Left hindlimb (tissue), 1 donor: ENCODE measurements at regions not wholly inside any gene's neighbourhood (a gene's known extent, or its start where the extent isn't known, plus 50 kb on each side); places are given as distances from the start of the nearest gene placed in this dataset.

ENCODE experiments used
- DNase-seq: peaks from one replicate; pipeline ENCODE4 v3.0.0-alpha.2; 2018

GRCh38 chr18:26794230-26795101 lies 71.0 kb downstream of the AQP4 start:
- DNase-seq, result no peak

DNA sequence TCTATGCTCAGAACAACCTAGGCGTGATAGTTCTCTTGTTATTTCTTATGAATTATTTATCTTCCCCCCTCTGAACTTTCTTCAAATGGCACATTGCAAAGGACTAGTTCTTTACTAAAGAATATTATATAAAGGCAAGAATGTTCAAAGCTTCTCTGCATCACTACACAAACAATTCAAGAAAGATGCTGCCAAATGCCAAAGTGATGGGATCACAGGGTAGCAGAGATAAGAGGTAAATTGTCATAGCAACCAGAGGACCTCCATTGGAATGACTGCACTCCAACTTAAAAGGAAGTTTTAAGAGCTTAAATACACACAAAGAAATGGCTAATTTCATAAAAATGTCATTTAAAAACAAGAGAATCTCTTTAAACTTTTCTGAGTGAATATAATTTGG lies 72.8 kb downstream of the AQP4 start:
- no peak for DNase-seq

DNA sequence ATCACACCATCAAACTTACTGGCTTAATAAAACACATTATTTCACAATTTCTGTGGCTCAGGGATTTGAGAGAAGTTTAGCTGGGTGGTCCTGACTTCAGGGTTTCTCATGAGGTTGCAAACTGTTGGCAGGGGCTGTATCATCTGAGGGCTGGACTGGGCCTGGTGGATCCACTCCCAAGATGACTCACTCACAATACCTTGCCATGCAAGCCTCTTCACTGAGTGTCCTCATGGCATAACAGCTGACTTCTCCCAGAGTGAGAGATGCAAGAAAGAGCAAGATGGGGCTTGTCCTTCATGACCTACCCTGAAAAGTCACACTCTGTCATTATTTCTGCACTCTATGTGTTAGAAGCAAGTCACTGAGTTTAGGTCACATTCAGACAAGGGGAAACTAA lies 73.8 kb downstream of the AQP4 start:
- no peak for DNase-seq

DNA sequence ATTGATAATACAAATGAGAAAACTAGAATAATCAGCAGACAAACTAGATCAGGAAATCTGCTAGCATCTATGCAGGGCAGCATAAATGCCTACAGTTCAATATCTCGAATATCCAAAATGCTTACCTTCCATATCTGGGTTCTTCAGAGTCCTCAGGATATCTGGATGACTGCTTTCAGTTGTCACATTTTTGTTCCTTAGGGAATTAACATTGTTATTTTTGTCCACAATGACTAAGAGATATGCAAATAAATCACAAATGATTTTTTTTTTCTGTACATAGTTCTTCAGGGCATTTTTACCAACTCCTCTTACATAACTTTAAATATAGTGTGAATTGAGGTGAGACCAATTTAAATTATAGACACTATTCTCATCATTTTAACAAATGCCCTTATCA lies 80.9 kb downstream of the AQP4 start:
- DNase-seq, result no peak

DNA sequence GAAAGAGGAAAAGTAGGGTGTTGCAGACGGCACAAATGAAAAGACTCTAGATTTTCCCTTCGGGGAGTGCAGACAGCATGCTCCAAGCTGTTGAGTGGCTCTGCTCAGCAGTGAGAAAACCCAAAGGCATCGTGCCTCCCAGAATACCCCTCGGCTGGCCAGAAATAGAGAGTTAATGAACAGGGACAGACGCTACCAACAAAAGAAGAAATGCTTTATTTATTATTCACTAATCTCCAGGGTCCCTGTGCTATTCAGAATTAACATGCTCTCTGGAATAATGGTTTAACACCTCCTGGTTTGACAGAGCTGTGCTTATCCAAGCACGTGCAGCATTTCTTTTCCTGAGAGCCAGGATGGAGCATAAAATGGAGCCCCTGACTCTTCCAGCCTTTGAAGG lies 82.3 kb downstream of the AQP4 start:
- DNase-seq, result no peak

- no peak for DNase-seq
These were observed 84.8 kb downstream of the AQP4 start for GRCh38 chr18:26780520-26781325.

DNA sequence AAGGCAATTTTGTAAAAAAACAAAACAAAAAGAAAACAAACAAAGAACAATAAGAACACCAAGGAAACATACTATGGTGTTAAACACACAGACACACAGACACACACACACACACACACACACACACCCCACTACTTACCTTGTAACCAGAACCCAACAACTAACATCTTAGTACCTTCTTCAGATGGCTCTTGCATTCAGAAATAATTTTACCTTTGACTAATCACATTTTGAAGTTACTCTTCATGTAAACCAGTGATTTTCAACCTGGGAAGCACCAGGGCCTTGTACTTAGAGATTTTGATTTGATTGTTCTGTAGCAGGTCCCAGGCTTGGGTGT lies 87.5 kb downstream of the AQP4 start:
- DNase-seq, result no peak

- peak; percentile 53 for DNase-seq
These were observed 88.0 kb downstream of the AQP4 start for GRCh38 chr18:26777351-26778053.

GRCh38 chr18:26772691-26773090 lies 92.8 kb downstream of the AQP4 start:
- no peak for DNase-seq

- DNase-seq, result no peak
These were observed 94.0 kb downstream of the AQP4 start for GRCh38 chr18:26771524-26771923.

GRCh38 chr18:26768385-26768784 lies 97.1 kb downstream of the AQP4 start:
- DNase-seq, result no peak

DNA sequence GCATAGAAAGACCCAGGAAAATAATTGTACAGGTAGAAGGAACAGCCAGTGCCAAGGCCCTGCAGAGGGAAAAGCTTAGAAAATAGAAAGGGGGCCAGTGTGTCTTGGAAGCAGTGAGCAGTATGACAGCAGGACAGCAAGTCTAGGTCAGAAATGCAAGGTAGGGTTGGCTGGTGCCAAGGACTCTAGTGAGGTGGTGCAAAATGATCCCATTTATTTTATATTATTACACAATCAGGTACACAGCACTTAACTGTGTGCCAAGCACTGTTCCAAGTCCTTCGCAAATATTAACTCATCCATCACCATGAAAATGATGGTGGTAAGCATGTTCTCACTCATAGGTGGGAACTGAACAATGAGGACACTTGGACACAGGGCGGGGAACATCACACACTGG lies 100.0 kb downstream of the AQP4 start:
- no peak for DNase-seq

- DNase-seq, result no peak
These were observed 100.9 kb downstream of the AQP4 start for GRCh38 chr18:26764586-26764985.

DNA sequence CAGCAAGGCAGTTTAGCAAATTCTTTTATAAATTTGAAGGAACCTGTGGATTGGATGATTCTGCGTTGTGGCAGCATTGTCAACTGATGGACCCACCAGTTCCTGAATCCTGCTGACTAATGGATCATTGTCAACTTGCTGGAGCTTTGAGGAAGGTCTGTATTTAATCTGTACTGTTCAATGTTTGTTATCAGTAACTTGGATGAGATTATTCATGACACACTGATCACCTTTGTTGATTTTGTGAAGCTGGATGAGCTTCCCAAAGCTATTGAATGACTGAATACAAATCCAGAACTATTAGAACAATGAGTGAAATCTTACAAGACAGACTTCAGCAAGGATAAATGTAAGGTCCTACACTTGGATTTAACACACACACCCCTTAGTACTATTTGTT lies 101.3 kb downstream of the AQP4 start:
- DNase-seq, result no peak

- DNase-seq, result no peak
These were observed 101.9 kb downstream of the AQP4 start for GRCh38 chr18:26763446-26764110.

DNA sequence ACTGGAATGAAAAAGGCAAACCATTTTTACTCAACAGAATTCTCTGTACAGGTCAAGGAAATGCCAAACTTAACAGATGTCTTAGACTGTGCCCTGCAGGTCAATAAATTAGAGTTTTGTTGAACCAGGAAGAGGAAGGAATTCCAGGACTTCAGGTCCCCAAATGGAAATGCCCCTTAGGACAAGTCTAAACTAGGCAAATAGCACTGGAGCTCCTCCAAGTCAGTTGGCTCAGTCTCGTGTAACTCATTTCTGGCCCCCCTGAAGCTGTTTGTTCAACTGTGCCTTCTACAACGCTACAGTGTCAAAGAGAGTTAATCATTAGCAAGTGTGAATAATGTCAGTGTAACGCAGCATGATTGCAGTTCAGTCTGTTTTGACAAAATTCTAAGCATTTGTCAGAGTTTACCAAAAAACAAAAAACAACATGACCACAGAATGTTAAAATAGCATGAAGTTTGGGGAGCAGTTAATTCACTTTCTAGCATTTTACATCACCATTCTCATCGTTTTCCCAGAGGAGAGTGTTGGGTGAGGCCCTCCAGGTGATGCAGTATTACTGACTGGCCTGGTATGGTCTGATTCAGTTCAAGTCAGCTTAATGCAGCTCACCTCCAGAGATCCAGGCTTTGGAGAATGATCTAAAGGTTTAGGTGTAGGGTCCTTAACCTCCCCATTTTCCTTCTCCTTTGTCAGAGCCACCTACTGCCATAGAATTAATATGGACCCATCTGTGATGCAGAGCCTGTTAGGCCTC lies 108.1 kb downstream of the AQP4 start:
- no peak for DNase-seq

GRCh38 chr18:26756556-26756955 lies 109.0 kb downstream of the AQP4 start:
- no peak for DNase-seq

- DNase-seq, result no peak
These were observed 118.6 kb downstream of the AQP4 start for GRCh38 chr18:26746826-26747475.

GRCh38 chr18:26746398-26746797 lies 119.1 kb downstream of the AQP4 start:
- DNase-seq, result no peak

- no peak for DNase-seq
These were observed 120.0 kb downstream of the AQP4 start for GRCh38 chr18:26745288-26746181.

DNA sequence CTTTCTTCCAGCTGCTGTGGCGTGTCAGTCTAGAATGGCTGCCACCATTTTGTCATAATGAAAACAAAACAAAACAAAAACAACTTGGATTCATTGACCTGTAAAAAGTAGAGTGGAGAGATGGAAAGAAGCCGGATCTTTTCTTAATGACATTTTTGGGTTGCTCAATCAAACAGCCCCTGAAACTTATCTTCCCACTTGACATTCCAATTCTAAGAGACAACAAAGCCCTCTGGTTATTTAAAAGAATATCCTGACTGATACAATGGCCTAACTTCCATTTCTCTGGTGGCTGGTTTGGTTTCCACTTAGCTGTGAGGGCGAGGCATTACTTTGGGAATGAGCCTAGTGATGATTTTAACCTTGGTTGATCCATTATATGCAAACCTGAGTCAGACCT lies 123.7 kb downstream of the AQP4 start:
- DNase-seq, result no peak
